Endothelial cell of umbilical vein (primary cell): ENCODE measurements at regions not wholly inside any gene's neighbourhood (a gene's known extent, or its start where the extent isn't known, plus 50 kb on each side); places are given as distances from the start of the nearest gene placed in this dataset.

Experiments
- BruUV-seq: library from RNA; stranded (reverse); fragments of 400-500 nt; replicated peaks from 2 replicates; lab custom pipeline; 2021; lab: Mats Ljungman, UMichigan
- CTCF ChIA-PET: fragments of 300-600, 350-600 bp; sonication (Branson Sonifier 250); formaldehyde crosslinking; loops from one replicate; lab custom pipeline; 2021; ENCODE audit warnings: antibody characterized with exemption, inconsistent platforms; lab: Charles Lee
- POLR2A ChIA-PET: fragments of 300-600, 350-600 bp; sonication (Branson Sonifier 250); formaldehyde crosslinking; loops from one replicate; lab custom pipeline; 2021; ENCODE audit warnings: antibody characterized with exemption, inconsistent platforms; lab: Charles Lee
- DNase-seq: peaks from one replicate; pipeline ENCODE4 v3.0.0-alpha.2; 2011; ENCODE audit warnings: low read depth, low spot score
- FAIRE-seq: peaks from 2 replicates; lab custom pipeline; 2011; peaks lifted over from hg19 to GRCh38; lab: Jason Lieb, UNC
- H2AFZ ChIP-seq: 2 replicates; pipeline ENCODE4 v1.6.0; 2012; ENCODE audit warnings: low read depth, low read length, control low read depth, inconsistent platforms
- H3K27ac ChIP-seq: 2 replicates; pipeline ENCODE4 v1.5.1; 2011; ENCODE audit warnings: low read depth, mild to moderate bottlenecking, control low read depth, low read length, moderate library complexity; ENCODE audit not compliant: insufficient read depth
- H3K27me3 ChIP-seq, 2 experiments: 2 replicates each; pipeline versions ENCODE4 v1.6.0 to v1.6.1; 2011; ENCODE audit warnings: low read length in 2 of 2, mixed read lengths in 1 of 2; ENCODE audit not compliant: control insufficient read depth in 2 of 2, insufficient read depth in 2 of 2
- H3K36me3 ChIP-seq, 2 experiments: 2 replicates in 1 of 2; 3 replicates in 1 of 2; pipeline ENCODE4 v1.5.1; 2011; ENCODE audit warnings: low read length in 2 of 2, mild to moderate bottlenecking in 1 of 2, moderate library complexity in 1 of 2; ENCODE audit not compliant: control insufficient read depth in 2 of 2, insufficient read depth in 2 of 2; ENCODE audit errors: extremely low read depth in 1 of 2
- H3K4me1 ChIP-seq: 3 replicates; pipeline ENCODE4 v1.5.1; 2011; ENCODE audit warnings: mild to moderate bottlenecking, low read length; ENCODE audit not compliant: control insufficient read depth, insufficient read depth; ENCODE audit errors: extremely low read depth
- H3K4me2 ChIP-seq: 2 replicates; pipeline ENCODE4 v1.6.1; 2011; ENCODE audit warnings: low read length, control low read depth, mixed read lengths; ENCODE audit not compliant: insufficient read depth
- H3K4me3 ChIP-seq, 3 experiments: fragments of 200-600 bp in 1 of 3; sonication (generic), shearing (Covaris generic) in 1 of 3; replicated peaks in 1 of 3; 2 replicates each; pipeline ENCODE4 v1.5.1; 2011 to 2016; ENCODE audit warnings: control low read depth in 3 of 3, low read length in 3 of 3, mild to moderate bottlenecking in 2 of 3, inconsistent platforms in 1 of 3, low read depth in 1 of 3, moderate library complexity in 1 of 3; ENCODE audit not compliant: insufficient read depth in 1 of 3
- H3K79me2 ChIP-seq: 2 replicates; pipeline ENCODE4 v1.6.0; 2012; ENCODE audit warnings: low read length, inconsistent platforms; ENCODE audit not compliant: control insufficient read depth, insufficient read depth
- H3K9ac ChIP-seq: replicated peaks from 2 replicates; pipeline ENCODE3; 2011; ENCODE audit warnings: low read length, control low read depth; ENCODE audit not compliant: insufficient read depth; ENCODE audit errors: extremely low read depth
- H3K9me1 ChIP-seq: replicated peaks from 3 replicates; pipeline ENCODE4 v1.6.0; 2011; ENCODE audit warnings: mild to moderate bottlenecking, low read length; ENCODE audit not compliant: control insufficient read depth, insufficient read depth; ENCODE audit errors: extremely low read depth
- H3K9me3 ChIP-seq: replicated peaks from 2 replicates; pipeline ENCODE4 v1.5.1; 2012; ENCODE audit warnings: low read length, inconsistent platforms; ENCODE audit not compliant: control insufficient read depth, insufficient read depth
- H4K20me1 ChIP-seq: replicated peaks from 2 replicates; pipeline ENCODE3; 2011; ENCODE audit warnings: mild to moderate bottlenecking, low read length; ENCODE audit not compliant: control insufficient read depth, insufficient read depth; ENCODE audit errors: extremely low read depth
- CTCF ChIP-seq, 2 donors: IDR thresholded peaks; 1 replicate in 1 of 2; 2 replicates in 1 of 2; pipeline ENCODE4 v1.5.1; 2011; ENCODE audit warnings: low read length in 2 of 2, mild to moderate bottlenecking in 2 of 2, moderate library complexity in 2 of 2, control low read depth in 1 of 2, inconsistent platforms in 1 of 2, low read depth in 1 of 2; ENCODE audit not compliant: insufficient read depth in 1 of 2; ENCODE audit errors: extremely low read depth in 1 of 2
- EZH2 ChIP-seq: IDR thresholded peaks from 2 replicates; pipeline ENCODE4 v1.6.1; 2012; ENCODE audit warnings: borderline replicate concordance, low read depth, mild to moderate bottlenecking, moderate library complexity, low read length, inconsistent platforms; ENCODE audit not compliant: severe bottlenecking
- FOS ChIP-seq: IDR thresholded peaks from 2 replicates; pipeline ENCODE4 v1.6.1; 2011; ENCODE audit warnings: mild to moderate bottlenecking, low read length, moderate library complexity, borderline replicate concordance; ENCODE audit not compliant: insufficient read depth
- GATA2 ChIP-seq: IDR thresholded peaks from 2 replicates; pipeline ENCODE4 v1.7.0; 2011; ENCODE audit warnings: low read depth, mild to moderate bottlenecking, moderate library complexity, mixed read lengths, low read length; ENCODE audit not compliant: insufficient read length, insufficient read depth
- JUN ChIP-seq: IDR thresholded peaks from 2 replicates; pipeline ENCODE4 v1.6.1; 2011; ENCODE audit warnings: borderline replicate concordance, low read depth; ENCODE audit not compliant: insufficient read length, insufficient read depth
- MAX ChIP-seq: IDR thresholded peaks from 2 replicates; pipeline ENCODE4 v1.6.1; 2011; ENCODE audit not compliant: insufficient read depth, insufficient read length
- MYC ChIP-seq: IDR thresholded peaks from one replicate; pipeline ENCODE4 v1.6.1; 2011; ENCODE audit warnings: mild to moderate bottlenecking, low read depth, low read length
- POLR2A ChIP-seq: IDR thresholded peaks from 2 replicates; pipeline ENCODE4 v1.6.1; 2012; ENCODE audit warnings: low read depth, mild to moderate bottlenecking, control low read depth, low read length
- POLR2AphosphoS5 ChIP-seq: IDR thresholded peaks from 2 replicates; pipeline ENCODE4 v1.6.1; 2012; ENCODE audit warnings: low read depth, mild to moderate bottlenecking, control low read depth, low read length, moderate library complexity; ENCODE audit not compliant: insufficient read depth
- dilution Hi-C: fragments of 300-500 bp; cut with MboI; formaldehyde crosslinking; loops from one replicate; pipeline ENCODE4 v1.15.0; 2019; ENCODE audit warnings: low sequenced_read_pairs; ENCODE audit not compliant: extremely low pct_ligation_motif_present
- intact Hi-C: fragments of 100-400 bp; cut with micrococcal nuclease; formaldehyde crosslinking; loops from one replicate; pipeline ENCODE4 v1.10.0; 2022

GRCh38 chr7:46841248-46841647 lies 740.7 kb downstream of the TNS3 start:
- dilution Hi-C loops, result no loop called here

More at GRCh38 chr7:46841248-46841647, 740.7 kb downstream of the TNS3 start:
- no peaks in the 10 kb centered on the region for H3K79me2 ChIP-seq
- TF ChIP-seq EZH2 (no peak), FOS (no peak), POLR2AphosphoS5 (no peak), MAX (no peak), JUN (no peak), MYC (no peak), CTCF (IDR thresholded peaks at IDR 0.05; ENCODE audit: extremely low read depth in 1 of 2, insufficient read depth in 1 of 2, low read depth in 1 of 2, low read length in 2 of 2) (no peak), POLR2A (no peak), GATA2 (no peak)
- no peaks in the 10 kb centered on the region for H3K9me3 ChIP-seq
- FAIRE-seq, result no peak
- CTCF ChIA-PET, result no interaction called here
- no peaks in the 10 kb centered on the region for H3K9me1 ChIP-seq
- DNase-seq, result no peak
- H4K20me1 ChIP-seq, result no peaks in the 10 kb centered on the region
- BruUV-seq, result no TSS peak
- no peak overlapping the region for H3K27ac ChIP-seq
- H3K4me3 ChIP-seq, result no peak overlapping the region
- no peaks in the 10 kb centered on the region for H3K36me3 ChIP-seq
- intact Hi-C loops, result no loop called here
- H3K4me1 ChIP-seq, result no peaks in the 10 kb centered on the region
- no peak overlapping the region for H3K9ac ChIP-seq
- H2AFZ ChIP-seq, result no peak overlapping the region
- no peak overlapping the region for H3K4me2 ChIP-seq
- POLR2A ChIA-PET, result no interaction called here
- H3K27me3 ChIP-seq, result no peaks in the 10 kb centered on the region
